ENCODE measurements at regions not wholly inside any gene's neighbourhood (a gene's known extent, or its start where the extent isn't known, plus 50 kb on each side); places are given as distances from the start of the nearest gene placed in this dataset.
A peak's percentile ranks its signal among the peaks of the same experiment; 100 is the strongest.

- WGBS (ENCODE audit: low lambda C conversion rate) = 52% methylated on average over 11 of the region's 12 CpGs
- DNase-seq (ENCODE audit: low spot score) = no peak
- ATAC-seq = no peak
- intact Hi-C loops (cut with micrococcal nuclease; ENCODE audit: unreplicated experiment) (loop anchor here (2.0 kb wide), 1 partner anchor 75 kb away; no protein-coding TSS in a partner anchor), in situ Hi-C loops (cut with HindIII; ENCODE audit: extremely low pct_ligation_motif_present, low pct_unique_long_range_greater_than_20kb) (no loop called here)
- no peak overlapping the region for H3K4me2 ChIP-seq (ENCODE audit: low read depth, low read length)
- no peak overlapping the region for H3K4me3 ChIP-seq (replicated peaks in 1 of 3; ENCODE audit: insufficient read depth in 1 of 3, low read depth in 2 of 3, low read length in 3 of 3)
- no peaks in the 10 kb centered on the region for H3K9me3 ChIP-seq (ENCODE audit: low read length)
- no peaks in the 10 kb centered on the region for H3K79me2 ChIP-seq (ENCODE audit: insufficient read depth, low read length)
- no peaks in the 10 kb centered on the region; a peak in 1 of 5 replicates for H3K36me3 ChIP-seq (replicated peaks in 1 of 2; ENCODE audit: control insufficient read depth in 1 of 2, insufficient read depth in 2 of 2, low read length in 2 of 2)
- no peaks in the 10 kb centered on the region for H4K20me1 ChIP-seq (ENCODE audit: insufficient read depth, low read length)
- H3K27ac ChIP-seq (ENCODE audit: extremely low read length, insufficient read depth, low read length) = no peak overlapping the region
- FAIRE-seq = no peak
- H3K27me3 ChIP-seq (ENCODE audit: control insufficient read depth in 1 of 2, insufficient read depth in 2 of 2, low read length in 2 of 2) = 0 out of 5 replicates have a peak, but pooled peaks cover 0 to 1% of the 10 kb centered on the region in 2 experiments
- BruUV-seq (replicated peaks) = no TSS peak
- H3K9ac ChIP-seq (ENCODE audit: insufficient read depth, low read depth, low read length) = no peak overlapping the region
- TF ChIP-seq PRPF4 (IDR thresholded peaks at IDR 0.05; ENCODE audit: low read depth, low read length, poor library complexity, severe bottlenecking) (peak; percentile 40), ZBTB38 (CRISPR knock-in tag; IDR thresholded peaks at IDR 0.05) (peak; percentile 93), ZBTB33 (CRISPR knock-in tag; IDR thresholded peaks at IDR 0.05) (peak; percentile 84), CTCF (CRISPR knock-in tag; IDR thresholded peaks at IDR 0.05) (peak; percentile 63), STAG1 (CRISPR knock-in tag; IDR thresholded peaks at IDR 0.05) (peak; percentile 67), TOPORS (CRISPR knock-in tag; IDR thresholded peaks at IDR 0.05) (no peak), HMGXB3 (CRISPR knock-in tag; IDR thresholded peaks at IDR 0.05; ENCODE audit: borderline replicate concordance) (no peak), ETS1 (CRISPR knock-in tag; IDR thresholded peaks at IDR 0.05) (no peak), ZNF510 (CRISPR knock-in tag; IDR thresholded peaks at IDR 0.05; ENCODE audit: low read depth) (no peak)
- H3K4me1 ChIP-seq (ENCODE audit: insufficient read depth, low read length) = peaks cover 23% of the 10 kb centered on the region
- no peak overlapping the region for H2AFZ ChIP-seq (ENCODE audit: low read length)
- POLR2A ChIA-PET = no interaction called here
- CTCF ChIA-PET (ENCODE audit: low intra/inter-chr PET ratio, low total read pairs) = no interaction called here
Observed at GRCh38 chr1:25129380-25129779, 102.9 kb downstream of the SYF2 start.

Data from HepG2 (cell line).